SU-DHL-6 (cell line): ENCODE measurements at regions not wholly inside any gene's neighbourhood (a gene's known extent, or its start where the extent isn't known, plus 50 kb on each side); places are given as distances from the start of the nearest gene placed in this dataset.

Source experiments
- H2AFZ ChIP-seq: fragments of 200-600 bp; sonication (generic); 2 replicates; pipeline ENCODE4 v1.6.1; 2014; ENCODE audit warnings: low read depth, mild to moderate bottlenecking, moderate library complexity, mixed read lengths, antibody characterized with exemption, low read length; ENCODE audit not compliant: severe bottlenecking
- H3F3A ChIP-seq: fragments of 200-600 bp; shearing (Covaris generic); 2 replicates; pipeline ENCODE4 v1.6.0; 2016; ENCODE audit warnings: antibody characterized with exemption, mild to moderate bottlenecking; ENCODE audit not compliant: insufficient read depth
- H3K27ac ChIP-seq: fragments of 200-600 bp; sonication (generic); 2 replicates; pipeline ENCODE4 v1.5.1; 2016; ENCODE audit warnings: low read depth, mild to moderate bottlenecking, low read length, moderate library complexity, mixed read lengths
- H3K27me3 ChIP-seq: fragments of 200-600 bp; sonication (generic), shearing (Covaris generic); 2 replicates; pipeline ENCODE4 v1.6.0; 2014; ENCODE audit warnings: mild to moderate bottlenecking, low read length
- H3K36me3 ChIP-seq: fragments of 200-600 bp; sonication (generic); 2 replicates; pipeline ENCODE4 v1.6.1; 2014; ENCODE audit warnings: mild to moderate bottlenecking, low read length, mixed read lengths
- H3K4me2 ChIP-seq: fragments of 300-600, 200-600 bp; shearing (Covaris generic), sonication (generic); 2 replicates; pipeline ENCODE4 v1.6.0; 2014; ENCODE audit warnings: low read length, low read depth, mild to moderate bottlenecking; ENCODE audit not compliant: poor library complexity, severe bottlenecking
- H3K4me3 ChIP-seq: fragments of 200-600 bp; sonication (generic); 2 replicates; pipeline ENCODE4 v1.5.1; 2014; ENCODE audit warnings: antibody characterized with exemption, low read length, mild to moderate bottlenecking, mixed read lengths; ENCODE audit not compliant: insufficient read depth, poor library complexity, severe bottlenecking
- H3K79me2 ChIP-seq: fragments of 200-600 bp; sonication (generic); 2 replicates; pipeline ENCODE4 v1.6.1; 2014; ENCODE audit warnings: mild to moderate bottlenecking, low read length, moderate library complexity; ENCODE audit not compliant: insufficient read depth
- H3K9ac ChIP-seq: fragments of 200-600 bp; sonication (generic); 2 replicates; pipeline ENCODE4 v1.7.0; 2014; ENCODE audit warnings: mild to moderate bottlenecking, low read length
- H3K9me2 ChIP-seq: fragments of 200-600 bp; sonication (generic); replicated peaks from 2 replicates; pipeline ENCODE4 v1.6.1; 2014; ENCODE audit warnings: low read length; ENCODE audit not compliant: insufficient read depth
- H3K9me3 ChIP-seq: fragments of 200-600 bp; sonication (generic); 2 replicates; pipeline ENCODE4 v1.6.1; 2014; ENCODE audit warnings: low read length, mixed read lengths; ENCODE audit not compliant: insufficient read depth
- H4K20me1 ChIP-seq: fragments of 200-600 bp; sonication (generic); 2 replicates; pipeline ENCODE4 v1.6.1; 2014; ENCODE audit warnings: low read depth, mild to moderate bottlenecking, antibody characterized with exemption, low read length, moderate library complexity, mixed read lengths
- CTCF ChIP-seq: fragments of 200-600 bp; sonication (generic); IDR thresholded peaks from one replicate; pipeline ENCODE4 v1.5.1; 2017; ENCODE audit warnings: antibody characterized with exemption, mild to moderate bottlenecking, low read length, moderate library complexity; ENCODE audit not compliant: insufficient read depth, poor library complexity, severe bottlenecking
- EZH2phosphoT487 ChIP-seq: fragments of 200-600 bp; sonication (generic), shearing (Covaris generic); conservative IDR thresholded peaks from 2 replicates; pipeline ENCODE4 v1.6.1; 2018; ENCODE audit warnings: mild to moderate bottlenecking, antibody characterized with exemption, low read length, moderate library complexity, mixed read lengths

- Histone ChIP-seq H3K9me3 (no peaks in the 10 kb centered on the region), H4K20me1 (no peaks in the 10 kb centered on the region), H3F3A (no peaks in the 10 kb centered on the region), H3K4me2 (no peak overlapping the region), H3K79me2 (no peaks in the 10 kb centered on the region), H3K4me3 (no peak overlapping the region), H3K9ac (no peak overlapping the region), H3K27me3 (no peaks in the 10 kb centered on the region), H2AFZ (no peak overlapping the region), H3K9me2 (no peaks in the 10 kb centered on the region), H3K27ac (no peak overlapping the region), H3K36me3 (no peaks in the 10 kb centered on the region)
- TF ChIP-seq CTCF, result no peak
- no peak for TF ChIP-seq EZH2phosphoT487
Observed at GRCh38 chr11:26144911-26145310, 187.0 kb upstream of the ANO3 start.

- H2AFZ ChIP-seq, result no peak overlapping the region
- TF ChIP-seq EZH2phosphoT487 (no peak), CTCF (no peak)
Observed at GRCh38 chr11:26149585-26149984, 182.3 kb upstream of the ANO3 start.

GRCh38 chr11:26150031-26150430 is 181.9 kb upstream of the ANO3 start:
- Histone ChIP-seq H3K27ac (no peak overlapping the region), H3K36me3 (no peaks in the 10 kb centered on the region), H3K9me2 (no peaks in the 10 kb centered on the region), H3K27me3 (no peaks in the 10 kb centered on the region), H3K4me3 (no peak overlapping the region), H2AFZ (no peak overlapping the region), H4K20me1 (no peaks in the 10 kb centered on the region), H3K9ac (no peak overlapping the region), H3K79me2 (no peaks in the 10 kb centered on the region), H3K4me2 (no peak overlapping the region), H3K9me3 (no peaks in the 10 kb centered on the region), H3F3A (no peaks in the 10 kb centered on the region)
- TF ChIP-seq EZH2phosphoT487 (no peak), CTCF (no peak)

More at GRCh38 chr11:26149585-26149984, 182.3 kb upstream of the ANO3 start:
- no peaks in the 10 kb centered on the region for H3K27me3 ChIP-seq
- H3K9ac ChIP-seq, result no peak overlapping the region
- H3K4me3 ChIP-seq, result no peak overlapping the region
- no peaks in the 10 kb centered on the region for H3K9me3 ChIP-seq
- no peak overlapping the region for H3K4me2 ChIP-seq
- no peaks in the 10 kb centered on the region for H3K79me2 ChIP-seq
- no peaks in the 10 kb centered on the region for H3K9me2 ChIP-seq
- no peak overlapping the region for H3K27ac ChIP-seq
- no peaks in the 10 kb centered on the region for H4K20me1 ChIP-seq
- H3F3A ChIP-seq, result no peaks in the 10 kb centered on the region
- H3K36me3 ChIP-seq, result no peaks in the 10 kb centered on the region
